Fibroblast of mammary gland (primary cell): ENCODE measurements at regions not wholly inside any gene's neighbourhood (a gene's known extent, or its start where the extent isn't known, plus 50 kb on each side); places are given as distances from the start of the nearest gene placed in this dataset.
"Not testable (repeated sequence)": the region's sequence is repeated elsewhere in the genome, so short reads cannot be mapped to it uniquely, and the experiment has no call there.

ENCODE experiments used
- DNase-seq: peaks from one replicate; pipeline ENCODE4 v3.0.0-alpha.2; 2010; ENCODE audit warnings: low read depth
- H3K4me3 ChIP-seq: 2 replicates; pipeline ENCODE4 v1.5.1; 2011; ENCODE audit warnings: low read depth, mild to moderate bottlenecking, low read length, moderate library complexity; ENCODE audit not compliant: control insufficient read depth
- TF ChIP-seq, protein P1 (sequence below): conservative IDR thresholded peaks from 2 replicates; pipeline ENCODE4 v1.5.1; 2011; ENCODE audit warnings: low read depth, low read length, inconsistent platforms; ENCODE audit not compliant: control insufficient read depth, insufficient read depth

- TF ChIP-seq, protein P1, sequence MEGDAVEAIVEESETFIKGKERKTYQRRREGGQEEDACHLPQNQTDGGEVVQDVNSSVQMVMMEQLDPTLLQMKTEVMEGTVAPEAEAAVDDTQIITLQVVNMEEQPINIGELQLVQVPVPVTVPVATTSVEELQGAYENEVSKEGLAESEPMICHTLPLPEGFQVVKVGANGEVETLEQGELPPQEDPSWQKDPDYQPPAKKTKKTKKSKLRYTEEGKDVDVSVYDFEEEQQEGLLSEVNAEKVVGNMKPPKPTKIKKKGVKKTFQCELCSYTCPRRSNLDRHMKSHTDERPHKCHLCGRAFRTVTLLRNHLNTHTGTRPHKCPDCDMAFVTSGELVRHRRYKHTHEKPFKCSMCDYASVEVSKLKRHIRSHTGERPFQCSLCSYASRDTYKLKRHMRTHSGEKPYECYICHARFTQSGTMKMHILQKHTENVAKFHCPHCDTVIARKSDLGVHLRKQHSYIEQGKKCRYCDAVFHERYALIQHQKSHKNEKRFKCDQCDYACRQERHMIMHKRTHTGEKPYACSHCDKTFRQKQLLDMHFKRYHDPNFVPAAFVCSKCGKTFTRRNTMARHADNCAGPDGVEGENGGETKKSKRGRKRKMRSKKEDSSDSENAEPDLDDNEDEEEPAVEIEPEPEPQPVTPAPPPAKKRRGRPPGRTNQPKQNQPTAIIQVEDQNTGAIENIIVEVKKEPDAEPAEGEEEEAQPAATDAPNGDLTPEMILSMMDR: no peak
- DNase-seq: no peak
- no peak overlapping the region for H3K4me3 ChIP-seq
Observed at GRCh38 chr4:177796841-177797240, 354.6 kb upstream of the AGA start.

DNA sequence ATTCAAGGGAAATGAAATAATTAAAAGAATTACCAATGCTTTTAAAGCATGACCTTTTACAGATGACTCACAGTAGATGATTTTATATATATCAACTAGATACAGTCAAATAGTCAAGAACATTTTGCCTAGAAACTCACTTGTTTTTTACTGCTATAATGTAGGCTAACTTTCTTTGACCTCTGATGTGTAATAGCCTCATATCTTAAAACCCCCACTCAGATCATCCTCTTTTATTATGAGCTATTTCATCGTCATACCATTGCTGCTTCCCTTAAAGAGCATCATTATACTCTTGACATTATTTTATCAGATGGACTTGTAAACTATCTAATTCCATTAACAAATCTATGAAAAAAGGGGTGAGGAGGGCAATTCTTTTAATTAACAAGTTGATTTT, 355.9 kb upstream of the AGA start:
- TF ChIP-seq, protein P1: no peak
- DNase-seq: no peak
- no peak overlapping the region for H3K4me3 ChIP-seq

DNA sequence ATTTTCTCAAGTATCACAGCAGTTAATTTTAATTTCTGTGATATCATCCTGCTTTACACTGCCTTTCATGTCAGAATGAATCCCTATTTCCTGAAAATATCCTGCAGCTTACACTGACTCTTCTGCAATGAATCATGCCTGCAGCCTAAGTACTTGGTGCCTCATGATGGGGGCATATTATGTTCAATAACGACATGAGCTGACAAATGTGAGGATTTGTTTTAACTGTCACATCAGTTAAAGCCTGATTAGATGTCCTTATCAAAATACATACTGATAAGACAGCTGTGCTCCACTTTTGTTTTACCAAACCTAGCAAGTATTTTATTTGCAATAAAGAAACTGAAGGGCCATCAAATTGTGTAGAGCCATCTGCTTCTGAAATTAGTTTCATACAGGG, 359.9 kb upstream of the AGA start:
- H3K4me3 ChIP-seq: no peak overlapping the region
- TF ChIP-seq, protein P1: no peak
- no peak for DNase-seq

GRCh38 chr4:177802661-177803060, 360.4 kb upstream of the AGA start:
- no peak for DNase-seq
- TF ChIP-seq, protein P1: no peak
- no peak overlapping the region for H3K4me3 ChIP-seq

DNA sequence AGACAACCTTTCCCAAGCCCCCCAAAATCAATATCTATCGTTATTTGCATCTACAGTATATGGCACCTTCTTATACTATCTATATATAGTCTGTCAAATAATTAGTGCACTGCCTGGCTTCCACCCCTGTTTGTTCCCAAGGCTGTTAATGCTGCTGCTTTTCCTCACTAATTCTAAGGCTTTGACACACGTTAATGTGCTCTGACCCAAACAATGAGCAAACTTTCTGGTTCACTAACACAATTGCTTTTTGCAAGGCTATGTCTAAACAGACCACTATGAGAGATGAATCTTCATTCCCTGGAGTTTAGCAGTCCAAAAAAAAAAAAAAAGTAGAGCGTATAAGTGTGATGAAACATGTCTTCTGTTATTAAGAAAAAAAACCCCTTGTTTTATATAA, 360.9 kb upstream of the AGA start:
- DNase-seq: no peak
- H3K4me3 ChIP-seq: no peak overlapping the region
- TF ChIP-seq, protein P1: no peak

DNA sequence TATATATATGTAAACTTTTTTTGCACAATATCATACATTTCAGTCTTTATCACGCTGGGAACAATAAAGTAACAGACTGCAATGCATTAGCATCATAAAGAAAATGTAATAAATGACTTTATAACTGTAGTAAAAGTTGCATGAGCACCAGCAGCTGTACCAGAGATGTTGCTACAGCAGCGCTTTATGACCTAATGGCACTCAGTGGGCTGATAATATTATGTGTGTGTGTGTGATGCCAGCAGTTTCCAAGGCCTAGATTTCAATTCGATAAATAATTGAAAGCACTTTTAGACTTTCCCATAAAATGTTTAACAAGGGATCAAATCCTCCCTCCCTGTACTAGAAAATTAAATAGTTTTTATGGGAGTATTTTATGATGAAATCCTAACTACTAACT, 367.6 kb upstream of the AGA start:
- TF ChIP-seq, protein P1: no peak
- H3K4me3 ChIP-seq: no peak overlapping the region
- no peak for DNase-seq

- no peak for DNase-seq
- no peak overlapping the region for H3K4me3 ChIP-seq
- TF ChIP-seq, protein P1: no peak
Observed at GRCh38 chr4:177810220-177810619, 368.0 kb upstream of the AGA start.

- DNase-seq, H3K4me3 ChIP-seq: not testable (repeated sequence)
Observed at GRCh38 chr4:177818392-177818791, 376.2 kb upstream of the AGA start.
